GM21619 (cell line): ENCODE measurements at regions not wholly inside any gene's neighbourhood (a gene's known extent, or its start where the extent isn't known, plus 50 kb on each side); places are given as distances from the start of the nearest gene placed in this dataset.

Experiments used
- ATAC-seq: cut with Tn5 transposase; IDR thresholded peaks from one replicate; pipeline ENCODE4 v1.9.1; 2021; ENCODE audit not compliant: unreplicated experiment

- ATAC-seq: no peak
These were observed 412.0 kb upstream of the KIF2A start for GRCh38 chr5:61894046-61894445.

DNA sequence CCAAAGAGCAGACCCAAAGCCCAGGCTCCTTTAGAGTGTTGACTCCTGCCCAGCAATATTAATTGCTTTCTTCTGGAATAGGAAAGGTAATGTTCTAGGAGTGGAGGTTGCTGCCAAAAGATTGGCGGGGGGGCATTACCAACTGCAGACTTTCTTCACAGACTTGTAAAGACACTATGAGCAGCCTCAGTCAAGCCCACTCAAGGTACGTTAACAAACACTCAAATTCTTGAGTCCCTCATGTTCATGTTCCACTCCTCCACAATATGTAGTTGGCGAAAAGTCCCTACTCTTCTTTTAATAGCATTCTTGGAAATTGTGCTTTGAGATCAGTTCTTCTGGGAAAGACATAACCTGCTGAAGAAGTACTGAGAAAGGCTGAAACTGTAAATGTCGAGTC is 409.2 kb upstream of the KIF2A start:
- ATAC-seq: no peak

- no peak for ATAC-seq
These were observed 408.8 kb upstream of the KIF2A start for GRCh38 chr5:61897251-61897650.

DNA sequence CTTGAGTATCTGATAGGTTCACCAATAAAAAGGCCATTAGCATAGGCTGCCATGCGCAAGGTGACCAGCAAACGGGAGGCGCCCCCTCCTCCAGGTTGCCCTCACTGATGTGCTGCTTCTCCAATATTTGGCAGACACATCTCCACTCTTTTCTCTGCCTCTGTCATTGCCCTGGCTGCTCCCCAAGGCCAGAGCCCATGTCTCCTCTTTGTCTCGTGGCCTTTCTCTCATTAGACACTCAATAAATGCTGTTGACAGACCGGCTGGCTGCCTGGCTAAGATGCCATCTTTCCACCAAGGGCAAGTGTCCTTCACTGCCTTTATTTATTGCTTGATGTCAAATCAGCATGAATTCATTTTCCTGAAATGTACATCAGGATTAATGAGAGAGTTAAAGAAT is 404.0 kb upstream of the KIF2A start:
- no peak for ATAC-seq

DNA sequence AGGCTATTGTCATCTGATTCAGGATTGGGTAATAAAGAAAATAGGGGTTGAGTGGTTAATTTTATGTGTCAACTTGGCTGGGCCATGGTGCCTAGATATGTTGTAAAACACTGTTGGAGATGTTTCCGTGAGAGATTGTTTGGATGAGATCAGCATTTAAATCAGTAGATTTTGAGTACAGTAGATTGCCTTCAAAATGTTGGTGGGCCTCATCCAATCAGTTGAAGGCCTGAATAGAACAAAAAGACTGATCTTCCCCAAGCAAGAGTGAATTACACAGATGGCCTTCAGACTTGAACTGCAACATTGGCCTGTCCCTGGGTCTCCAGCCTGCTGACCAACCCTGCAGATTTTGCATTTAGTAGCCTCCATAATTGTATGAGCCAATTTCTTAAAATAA is 401.3 kb upstream of the KIF2A start:
- no peak for ATAC-seq

GRCh38 chr5:61905613-61906012 is 400.4 kb upstream of the KIF2A start:
- no peak for ATAC-seq

DNA sequence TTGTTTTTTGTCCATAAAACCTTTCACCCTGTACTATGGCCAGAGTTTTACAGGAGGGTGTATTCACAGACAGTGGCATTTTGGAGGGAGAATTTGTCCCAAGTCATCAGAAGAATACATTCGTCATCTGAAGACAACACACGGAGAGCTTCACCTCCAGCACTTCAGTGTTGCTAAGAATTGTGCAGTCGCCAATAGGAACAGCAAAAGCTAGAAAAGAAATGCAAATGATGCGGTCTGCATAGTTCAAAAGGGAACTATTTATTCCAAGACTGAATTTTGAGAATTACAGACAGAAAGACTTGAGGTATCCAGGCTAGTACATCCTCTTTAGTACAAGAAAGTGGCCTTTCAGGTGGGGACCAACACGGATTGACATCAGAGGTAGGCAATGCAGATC is 399.2 kb upstream of the KIF2A start:
- no peak for ATAC-seq

GRCh38 chr5:61907995-61908394 is 398.0 kb upstream of the KIF2A start:
- ATAC-seq: no peak

- ATAC-seq: no peak
These were observed 395.2 kb upstream of the KIF2A start for GRCh38 chr5:61910771-61911170.

- ATAC-seq: no peak
These were observed 393.4 kb upstream of the KIF2A start for GRCh38 chr5:61912559-61912958.

- no peak for ATAC-seq
These were observed 390.4 kb upstream of the KIF2A start for GRCh38 chr5:61915646-61916045.

GRCh38 chr5:61916621-61917620 is 389.1 kb upstream of the KIF2A start:
- no peak for ATAC-seq

GRCh38 chr5:61918611-61919010 is 387.4 kb upstream of the KIF2A start:
- no peak for ATAC-seq

DNA sequence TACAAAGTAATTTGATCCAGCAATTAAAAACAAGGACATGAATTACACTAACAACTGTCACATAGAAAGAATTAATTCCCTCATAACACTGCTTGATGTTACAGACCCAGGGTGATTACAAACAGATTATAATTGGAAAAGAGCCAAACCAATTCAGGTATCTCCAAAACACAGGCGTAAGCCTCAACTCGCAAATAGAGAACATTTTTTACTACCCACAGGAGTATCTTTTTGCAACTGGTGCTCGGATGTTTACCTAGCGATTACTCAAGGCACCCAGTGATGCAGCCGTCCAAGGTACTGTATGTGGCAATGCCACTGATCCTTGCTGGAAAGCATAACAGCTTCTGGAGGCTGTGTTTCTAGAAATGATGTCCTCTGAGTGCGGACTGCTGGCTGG is 386.1 kb upstream of the KIF2A start:
- no peak for ATAC-seq

DNA sequence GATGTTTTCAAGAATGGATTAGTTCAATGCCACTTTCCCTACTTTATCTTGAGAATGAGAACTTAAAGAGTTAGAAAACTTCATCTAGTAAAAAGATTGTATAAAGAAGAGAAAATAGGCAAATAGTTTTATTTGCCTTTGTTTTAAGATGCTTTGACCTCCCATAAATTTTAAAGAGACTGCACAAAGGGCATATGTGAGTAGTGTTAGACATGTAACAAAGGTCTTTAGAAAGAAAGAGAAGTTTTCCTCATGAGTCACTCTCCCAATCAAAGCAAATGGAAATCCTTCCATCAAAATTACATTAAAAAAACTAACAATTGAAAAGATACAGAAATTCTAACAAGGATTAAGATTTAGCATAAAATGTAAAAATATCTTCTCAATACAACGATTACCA is 381.8 kb upstream of the KIF2A start:
- ATAC-seq: no peak

DNA sequence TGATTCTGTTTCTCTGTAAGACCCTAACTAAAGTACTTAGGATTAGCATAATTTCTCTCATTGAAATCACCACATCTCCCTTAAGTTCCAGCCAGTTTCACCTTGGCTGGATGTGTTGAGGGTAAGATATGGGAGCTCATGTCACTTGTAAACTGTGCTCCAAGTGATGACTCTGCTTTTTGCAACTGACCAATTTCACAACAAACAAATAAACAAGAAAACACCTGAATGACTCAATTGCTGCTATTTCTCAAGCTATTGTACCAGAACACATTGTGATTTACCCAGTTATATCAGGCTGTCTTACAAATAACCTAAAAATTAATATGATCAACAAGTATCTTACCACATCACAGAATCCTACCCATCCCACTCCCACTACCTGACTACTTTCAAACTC is 379.1 kb upstream of the KIF2A start:
- no peak for ATAC-seq

DNA sequence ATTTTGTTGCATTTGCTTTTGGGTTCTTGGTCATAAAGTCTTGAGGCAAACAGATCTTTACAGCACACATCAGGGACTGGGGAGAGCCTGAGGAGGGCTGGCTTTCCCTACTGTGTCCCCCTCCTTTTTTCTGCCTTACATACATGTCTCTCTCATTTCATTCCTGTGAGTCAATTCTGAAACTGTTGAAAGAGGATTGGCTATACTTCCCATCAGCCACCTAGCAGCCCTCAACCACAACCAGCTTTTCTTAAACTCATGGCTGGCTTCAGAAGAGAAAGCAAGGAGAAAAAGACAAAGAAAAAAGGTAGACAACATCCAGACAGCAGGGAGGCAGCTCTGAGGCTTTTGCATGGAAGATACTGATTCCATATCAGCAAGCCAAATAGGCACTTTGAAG is 374.8 kb upstream of the KIF2A start:
- no peak for ATAC-seq

GRCh38 chr5:61933787-61934626 is 372.0 kb upstream of the KIF2A start:
- ATAC-seq: no peak

GRCh38 chr5:61941637-61942036 is 364.4 kb upstream of the KIF2A start:
- no peak for ATAC-seq

DNA sequence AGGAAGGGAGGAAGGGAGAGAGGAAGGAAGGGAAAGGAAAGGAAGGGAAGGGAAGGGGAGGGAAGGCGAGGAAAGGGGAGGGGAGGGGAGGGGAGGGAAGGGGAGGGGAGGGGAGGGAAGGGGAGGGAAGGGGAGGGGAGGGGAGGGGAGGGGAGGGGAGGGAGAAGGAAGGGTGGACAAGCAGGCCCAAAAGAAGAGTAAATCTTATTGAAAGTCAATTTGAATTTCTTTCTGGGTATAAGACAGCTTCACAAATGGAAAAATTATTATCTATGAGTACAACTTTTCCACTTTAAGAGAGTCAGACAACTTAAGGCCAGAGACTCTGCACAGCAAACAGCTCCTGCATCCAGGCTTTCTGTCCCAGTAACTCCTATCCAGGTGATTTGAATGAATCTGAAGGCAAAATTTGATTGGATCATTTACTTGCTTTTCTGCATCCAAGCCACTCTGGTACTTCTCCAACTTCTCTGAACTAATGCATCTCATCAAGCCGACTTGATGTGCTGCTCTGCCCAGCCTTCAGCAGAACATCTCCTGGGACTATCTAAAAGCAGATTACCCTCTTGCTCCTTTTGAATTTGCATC is 363.4 kb upstream of the KIF2A start:
- no peak for ATAC-seq

DNA sequence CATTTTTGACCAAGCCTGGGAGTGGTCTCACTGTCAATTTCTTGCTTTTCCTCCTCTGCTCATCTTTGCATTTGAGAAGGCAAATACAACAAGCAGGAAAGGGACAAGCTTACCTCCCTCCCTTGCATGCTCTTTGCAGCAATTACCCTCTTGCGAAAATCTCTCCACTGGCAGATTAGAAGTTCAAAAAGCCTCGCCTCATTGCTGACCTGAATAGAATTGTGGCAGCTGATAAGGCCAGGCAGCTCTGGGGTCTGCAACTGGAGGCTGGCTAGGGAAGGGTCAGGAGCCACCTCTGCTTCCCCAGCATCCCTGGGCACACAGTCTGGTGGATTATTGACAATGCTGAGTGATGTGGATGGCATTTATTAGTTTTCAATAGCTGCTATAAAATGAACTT is 362.3 kb upstream of the KIF2A start:
- no peak for ATAC-seq

DNA sequence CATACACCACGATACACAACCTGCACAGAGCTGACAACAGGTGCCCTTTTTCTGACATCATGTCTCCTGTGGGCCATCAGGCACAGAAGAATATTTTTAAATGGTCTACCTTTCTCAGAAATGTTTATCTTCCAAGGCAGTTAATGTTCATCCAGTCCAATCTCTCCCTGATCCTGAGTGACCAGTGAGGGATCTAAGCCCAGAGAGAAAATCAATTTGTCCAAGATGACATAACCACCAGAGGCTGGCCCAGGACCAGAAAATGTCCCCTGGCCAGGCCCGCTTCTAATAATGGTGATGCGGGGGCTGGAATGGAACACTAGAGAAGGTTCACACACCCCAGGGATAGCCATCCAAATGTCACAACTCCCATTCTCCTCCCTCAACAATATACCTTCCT is 357.9 kb upstream of the KIF2A start:
- no peak for ATAC-seq
